GM23338 (cell line): ENCODE measurements at regions not wholly inside any gene's neighbourhood (a gene's known extent, or its start where the extent isn't known, plus 50 kb on each side); places are given as distances from the start of the nearest gene placed in this dataset.

Experiments used
- ATAC-seq: fragments of 200-7000 bp; cut with Tn5 transposase; 3 replicates; pipeline ENCODE4 v1.9.1; 2020
- DNase-seq: peaks from one replicate; pipeline ENCODE4 v3.0.0-alpha.2; 2015; ENCODE audit warnings: low spot score
- H2AFZ ChIP-seq: fragments of 200-600 bp; sonication (generic); 2 replicates; pipeline ENCODE4 v1.8.0; 2016; ENCODE audit warnings: antibody characterized with exemption, mild to moderate bottlenecking, moderate library complexity
- H3F3A ChIP-seq: fragments of 200-600 bp; sonication (generic); replicated peaks from 2 replicates; pipeline ENCODE4 v1.8.0; 2017; ENCODE audit warnings: antibody characterized with exemption, mixed run types, low read depth
- H3K27ac ChIP-seq: fragments of 200-600 bp; sonication (generic); 2 replicates; pipeline ENCODE4 v1.6.1; 2016; ENCODE audit warnings: low read depth
- H3K27me3 ChIP-seq: fragments of 200-600 bp; sonication (generic); 2 replicates; pipeline ENCODE4 v1.8.0; 2016; ENCODE audit warnings: mild to moderate bottlenecking, mixed run types, moderate library complexity; ENCODE audit not compliant: insufficient read depth
- H3K36me3 ChIP-seq: fragments of 200-600 bp; sonication (generic); 2 replicates; pipeline ENCODE4 v1.8.0; 2016; ENCODE audit warnings: mild to moderate bottlenecking; ENCODE audit not compliant: insufficient read depth
- H3K4me1 ChIP-seq: fragments of 200-600 bp; sonication (generic); 2 replicates; pipeline ENCODE4 v1.8.0; 2016; ENCODE audit warnings: mild to moderate bottlenecking, moderate library complexity; ENCODE audit not compliant: insufficient read depth
- H3K4me2 ChIP-seq: fragments of 200-600 bp; sonication (generic); 2 replicates; pipeline ENCODE4 v1.7.1; 2017; ENCODE audit warnings: mixed run types
- H3K4me3 ChIP-seq: fragments of 200-600 bp; sonication (generic); 2 replicates; pipeline ENCODE4 v1.6.1; 2016; ENCODE audit warnings: mixed run types
- H3K79me2 ChIP-seq: fragments of 200-600 bp; sonication (generic); replicated peaks from 2 replicates; pipeline ENCODE4 v1.8.0; 2017; ENCODE audit warnings: mild to moderate bottlenecking; ENCODE audit not compliant: insufficient read depth
- H3K9me2 ChIP-seq: fragments of 200-600 bp; sonication (generic); 2 replicates; pipeline ENCODE4 v1.8.0; 2017; ENCODE audit not compliant: insufficient read depth
- H4K20me1 ChIP-seq: fragments of 200-600 bp; sonication (generic); replicated peaks from 2 replicates; pipeline ENCODE4 v1.8.0; 2017; ENCODE audit warnings: mild to moderate bottlenecking; ENCODE audit not compliant: insufficient read depth
- H3K27ac Mint-ChIP-seq: 2 replicates; pipeline ENCODE4 v1.8.0; 2020; ENCODE audit warnings: inconsistent platforms, mild to moderate bottlenecking, moderate library complexity, mixed read lengths
- H3K27me3 Mint-ChIP-seq: 3 replicates; pipeline ENCODE4 v1.8.0; 2022; ENCODE audit warnings: low read depth, mild to moderate bottlenecking, moderate library complexity, mixed read lengths, inconsistent platforms; ENCODE audit not compliant: insufficient read depth, poor library complexity
- H3K36me3 Mint-ChIP-seq: 3 replicates; pipeline ENCODE4 v1.8.0; 2021; ENCODE audit warnings: low read depth, mild to moderate bottlenecking, inconsistent platforms, moderate library complexity, mixed read lengths
- H3K4me1 Mint-ChIP-seq: 3 replicates; pipeline ENCODE4 v1.8.0; 2020; ENCODE audit warnings: mild to moderate bottlenecking, inconsistent platforms, mixed read lengths
- H3K4me3 Mint-ChIP-seq: 3 replicates; pipeline ENCODE4 v1.8.0; 2021; ENCODE audit warnings: moderate library complexity, mild to moderate bottlenecking, inconsistent platforms, mixed read lengths
- H3K9me3 Mint-ChIP-seq: 3 replicates; pipeline ENCODE4 v1.8.0; 2020; ENCODE audit warnings: moderate library complexity, mild to moderate bottlenecking, inconsistent platforms, mixed read lengths
- CREB1 ChIP-seq: fragments of 250-450 bp; sonication (Bioruptor Pico); IDR thresholded peaks from 2 replicates; pipeline ENCODE4 v1.5.0; 2020; ENCODE audit warnings: low read depth, mild to moderate bottlenecking, moderate library complexity
- EZH2 ChIP-seq: fragments of 200-600 bp; sonication (generic); IDR thresholded peaks from one replicate; pipeline ENCODE4 v1.8.0; 2017; ENCODE audit warnings: antibody characterized with exemption, mild to moderate bottlenecking, low read depth; ENCODE audit not compliant: unreplicated experiment
- EZH2phosphoT487 ChIP-seq: fragments of 200-600 bp; sonication (generic); IDR thresholded peaks from one replicate; pipeline ENCODE4 v1.8.1; 2018; ENCODE audit warnings: antibody characterized with exemption; ENCODE audit not compliant: unreplicated experiment
- JUNB ChIP-seq: IDR thresholded peaks from one replicate; pipeline ENCODE4 v1.6.1; 2016; ENCODE audit warnings: antibody characterized with exemption; ENCODE audit not compliant: unreplicated experiment
- NANOG ChIP-seq: IDR thresholded peaks from 2 replicates; pipeline ENCODE4 v1.6.1; 2016; ENCODE audit warnings: antibody characterized with exemption, borderline replicate concordance
- POLR2AphosphoS5 ChIP-seq: IDR thresholded peaks from 2 replicates; pipeline ENCODE4 v1.6.1; 2016; ENCODE audit warnings: antibody characterized with exemption, low read depth
- STAT1 ChIP-seq: IDR thresholded peaks from one replicate; pipeline ENCODE4 v1.6.1; 2016; ENCODE audit warnings: antibody characterized with exemption; ENCODE audit not compliant: unreplicated experiment
- ZNF114 ChIP-seq: fragments of 250-450 bp; sonication (Bioruptor Pico); IDR thresholded peaks from 2 replicates; pipeline ENCODE4 v1.5.0; 2020; ENCODE audit warnings: mild to moderate bottlenecking, moderate library complexity
- ZNF331 ChIP-seq: fragments of 250-450 bp; sonication (Bioruptor Pico); IDR thresholded peaks from 2 replicates; pipeline ENCODE4 v1.5.0; 2020; ENCODE audit warnings: low read depth, mild to moderate bottlenecking, moderate library complexity
- ZNF462 ChIP-seq: fragments of 250-450 bp; sonication (Bioruptor Pico); IDR thresholded peaks from 2 replicates; pipeline ENCODE4 v1.5.0; 2020; ENCODE audit warnings: mild to moderate bottlenecking, moderate library complexity
- TF ChIP-seq, protein P1 (sequence below): IDR thresholded peaks from 2 replicates; pipeline ENCODE4 v1.6.1; 2016; ENCODE audit warnings: antibody characterized with exemption
- TF ChIP-seq, protein P2 (sequence below), 2 experiments: fragments of 200-600 bp in 1 of 2; sonication (generic) in 1 of 2; conservative IDR thresholded peaks; 2 replicates each; pipeline versions ENCODE4 v1.5.1 to v1.6.1; 2016 to 2017; ENCODE audit warnings: antibody characterized with exemption in 2 of 2, low read depth in 2 of 2, mild to moderate bottlenecking in 2 of 2, moderate library complexity in 1 of 2
- TF ChIP-seq, protein P3 (sequence below): IDR thresholded peaks from one replicate; pipeline ENCODE4 v1.6.1; 2018; ENCODE audit warnings: antibody characterized with exemption; ENCODE audit not compliant: unreplicated experiment

DNA sequence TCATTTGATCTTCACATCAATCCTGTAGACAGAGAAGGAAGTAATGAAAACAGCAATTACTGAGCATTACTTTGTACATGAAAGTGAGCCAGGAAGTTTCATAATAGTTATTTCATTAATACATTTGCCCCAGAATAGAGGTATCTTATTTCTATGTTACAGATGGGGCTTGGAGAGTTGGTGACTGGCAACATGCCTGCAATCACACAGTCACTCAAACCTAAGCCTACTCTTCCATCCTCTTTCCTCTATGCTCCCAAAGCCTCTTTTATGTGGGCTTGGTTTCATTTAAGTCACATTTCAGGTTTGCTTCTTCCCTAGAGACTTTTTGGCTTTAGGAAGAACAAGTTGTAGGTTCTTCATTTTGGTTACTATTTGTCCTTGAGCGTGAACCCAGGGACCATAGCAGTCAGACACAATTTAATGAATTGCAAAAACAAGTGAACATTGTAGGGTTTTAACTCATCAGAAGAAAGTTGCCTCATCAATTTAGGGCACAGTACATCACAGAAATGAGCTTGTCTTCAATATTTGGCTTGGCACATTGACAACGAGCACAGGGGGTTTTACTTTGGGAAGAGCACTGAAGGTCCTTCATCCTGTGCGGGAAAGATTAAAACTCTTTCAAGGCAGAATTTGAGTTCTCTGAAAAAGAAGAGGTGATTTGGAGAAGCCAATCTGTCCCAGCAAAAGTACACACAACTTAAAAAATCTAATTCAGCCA, 381.1 kb downstream of the TMEM38B start:
- no peaks in the 10 kb centered on the region for H4K20me1 ChIP-seq
- no peak overlapping the region for H3K27ac Mint-ChIP-seq
- H3K4me3 Mint-ChIP-seq, result no peak overlapping the region
- no peaks in the 10 kb centered on the region for H3K4me1 Mint-ChIP-seq
- H3K9me3 Mint-ChIP-seq, result no peaks in the 10 kb centered on the region
- H3K27me3 Mint-ChIP-seq, result peaks cover 1% of the 10 kb centered on the region
- peaks cover 4% of the 10 kb centered on the region; the same call in 1 of the 2 replicates for H3K9me2 ChIP-seq
- no peaks in the 10 kb centered on the region for H3K27me3 ChIP-seq
- H3K36me3 Mint-ChIP-seq, result no peaks in the 10 kb centered on the region
- no peak overlapping the region for H3K4me3 ChIP-seq
- no peaks in the 10 kb centered on the region for H3K79me2 ChIP-seq
- ATAC-seq (no peak), DNase-seq (no peak)
- no peaks in the 10 kb centered on the region for H3K4me1 ChIP-seq
- no peak overlapping the region for H3K27ac ChIP-seq
- H3K36me3 ChIP-seq, result no peaks in the 10 kb centered on the region; the same call in 1 of the 2 replicates
- H3K4me2 ChIP-seq, result no peak overlapping the region
- no peaks in the 10 kb centered on the region for H3F3A ChIP-seq
- no peak for TF ChIP-seq ZNF462 (CRISPR knock-in tag)
- no peak for TF ChIP-seq STAT1
- TF ChIP-seq, protein P1, sequence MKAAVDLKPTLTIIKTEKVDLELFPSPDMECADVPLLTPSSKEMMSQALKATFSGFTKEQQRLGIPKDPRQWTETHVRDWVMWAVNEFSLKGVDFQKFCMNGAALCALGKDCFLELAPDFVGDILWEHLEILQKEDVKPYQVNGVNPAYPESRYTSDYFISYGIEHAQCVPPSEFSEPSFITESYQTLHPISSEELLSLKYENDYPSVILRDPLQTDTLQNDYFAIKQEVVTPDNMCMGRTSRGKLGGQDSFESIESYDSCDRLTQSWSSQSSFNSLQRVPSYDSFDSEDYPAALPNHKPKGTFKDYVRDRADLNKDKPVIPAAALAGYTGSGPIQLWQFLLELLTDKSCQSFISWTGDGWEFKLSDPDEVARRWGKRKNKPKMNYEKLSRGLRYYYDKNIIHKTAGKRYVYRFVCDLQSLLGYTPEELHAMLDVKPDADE, result no peak
- no peak for TF ChIP-seq NANOG
- TF ChIP-seq ZNF114, result no peak
- no peak for TF ChIP-seq POLR2AphosphoS5
- no peak for TF ChIP-seq JUNB
- TF ChIP-seq, protein P2, sequence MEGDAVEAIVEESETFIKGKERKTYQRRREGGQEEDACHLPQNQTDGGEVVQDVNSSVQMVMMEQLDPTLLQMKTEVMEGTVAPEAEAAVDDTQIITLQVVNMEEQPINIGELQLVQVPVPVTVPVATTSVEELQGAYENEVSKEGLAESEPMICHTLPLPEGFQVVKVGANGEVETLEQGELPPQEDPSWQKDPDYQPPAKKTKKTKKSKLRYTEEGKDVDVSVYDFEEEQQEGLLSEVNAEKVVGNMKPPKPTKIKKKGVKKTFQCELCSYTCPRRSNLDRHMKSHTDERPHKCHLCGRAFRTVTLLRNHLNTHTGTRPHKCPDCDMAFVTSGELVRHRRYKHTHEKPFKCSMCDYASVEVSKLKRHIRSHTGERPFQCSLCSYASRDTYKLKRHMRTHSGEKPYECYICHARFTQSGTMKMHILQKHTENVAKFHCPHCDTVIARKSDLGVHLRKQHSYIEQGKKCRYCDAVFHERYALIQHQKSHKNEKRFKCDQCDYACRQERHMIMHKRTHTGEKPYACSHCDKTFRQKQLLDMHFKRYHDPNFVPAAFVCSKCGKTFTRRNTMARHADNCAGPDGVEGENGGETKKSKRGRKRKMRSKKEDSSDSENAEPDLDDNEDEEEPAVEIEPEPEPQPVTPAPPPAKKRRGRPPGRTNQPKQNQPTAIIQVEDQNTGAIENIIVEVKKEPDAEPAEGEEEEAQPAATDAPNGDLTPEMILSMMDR (conservative IDR thresholded peaks at IDR 0.05; ENCODE audit: low read depth in 2 of 2), result no peak
- no peak for TF ChIP-seq CREB1 (CRISPR knock-in tag)
- TF ChIP-seq ZNF331 (CRISPR knock-in tag), result no peak
- no peak for TF ChIP-seq EZH2phosphoT487
- TF ChIP-seq, protein P3, sequence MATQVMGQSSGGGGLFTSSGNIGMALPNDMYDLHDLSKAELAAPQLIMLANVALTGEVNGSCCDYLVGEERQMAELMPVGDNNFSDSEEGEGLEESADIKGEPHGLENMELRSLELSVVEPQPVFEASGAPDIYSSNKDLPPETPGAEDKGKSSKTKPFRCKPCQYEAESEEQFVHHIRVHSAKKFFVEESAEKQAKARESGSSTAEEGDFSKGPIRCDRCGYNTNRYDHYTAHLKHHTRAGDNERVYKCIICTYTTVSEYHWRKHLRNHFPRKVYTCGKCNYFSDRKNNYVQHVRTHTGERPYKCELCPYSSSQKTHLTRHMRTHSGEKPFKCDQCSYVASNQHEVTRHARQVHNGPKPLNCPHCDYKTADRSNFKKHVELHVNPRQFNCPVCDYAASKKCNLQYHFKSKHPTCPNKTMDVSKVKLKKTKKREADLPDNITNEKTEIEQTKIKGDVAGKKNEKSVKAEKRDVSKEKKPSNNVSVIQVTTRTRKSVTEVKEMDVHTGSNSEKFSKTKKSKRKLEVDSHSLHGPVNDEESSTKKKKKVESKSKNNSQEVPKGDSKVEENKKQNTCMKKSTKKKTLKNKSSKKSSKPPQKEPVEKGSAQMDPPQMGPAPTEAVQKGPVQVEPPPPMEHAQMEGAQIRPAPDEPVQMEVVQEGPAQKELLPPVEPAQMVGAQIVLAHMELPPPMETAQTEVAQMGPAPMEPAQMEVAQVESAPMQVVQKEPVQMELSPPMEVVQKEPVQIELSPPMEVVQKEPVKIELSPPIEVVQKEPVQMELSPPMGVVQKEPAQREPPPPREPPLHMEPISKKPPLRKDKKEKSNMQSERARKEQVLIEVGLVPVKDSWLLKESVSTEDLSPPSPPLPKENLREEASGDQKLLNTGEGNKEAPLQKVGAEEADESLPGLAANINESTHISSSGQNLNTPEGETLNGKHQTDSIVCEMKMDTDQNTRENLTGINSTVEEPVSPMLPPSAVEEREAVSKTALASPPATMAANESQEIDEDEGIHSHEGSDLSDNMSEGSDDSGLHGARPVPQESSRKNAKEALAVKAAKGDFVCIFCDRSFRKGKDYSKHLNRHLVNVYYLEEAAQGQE, result no peak
- no peak for TF ChIP-seq EZH2
- no peak overlapping the region for H2AFZ ChIP-seq
